ENCODE measurements at regions not wholly inside any gene's neighbourhood (a gene's known extent, or its start where the extent isn't known, plus 50 kb on each side); places are given as distances from the start of the nearest gene placed in this dataset.

DNA sequence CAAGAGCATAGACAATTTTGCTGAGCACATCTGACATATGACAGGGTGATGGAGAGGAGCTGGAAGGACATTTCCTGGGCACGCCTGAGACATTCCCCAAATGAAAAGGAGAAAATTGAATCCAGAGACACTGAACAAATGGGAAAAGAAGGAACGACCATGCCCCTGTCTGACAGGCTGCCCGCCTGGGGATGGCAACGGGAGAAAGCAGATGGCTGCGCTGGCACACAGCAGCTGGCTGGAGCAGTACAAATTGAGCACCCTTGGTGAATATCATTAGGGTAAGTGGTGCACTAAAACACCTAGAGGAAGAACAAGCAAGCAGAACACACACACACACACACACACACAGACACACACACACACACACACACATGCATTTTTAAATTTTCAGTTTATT, 174.3 kb upstream of the DUSP10 start:
- Histone ChIP-seq H3K4me3 (replicated peaks in 1 of 2; ENCODE audit: low read depth in 1 of 2, low read length in 2 of 2) (no peak overlapping the region), H3K4me1 (ENCODE audit: control insufficient read depth in 1 of 2, insufficient read depth in 2 of 2, low read length in 2 of 2) (no peaks in the 10 kb centered on the region), H3K9me2 (ENCODE audit: insufficient read depth) (no peaks in the 10 kb centered on the region), H3K9ac (ENCODE audit: low read length) (no peak overlapping the region), H4K20me1 (ENCODE audit: insufficient read depth) (no peaks in the 10 kb centered on the region), H3K27me3 (ENCODE audit: insufficient read depth, low read length) (no peaks in the 10 kb centered on the region), H2AFZ (ENCODE audit: low read depth, low read length, poor library complexity, severe bottlenecking) (no peak overlapping the region), H3K4me2 (ENCODE audit: low read length) (no peak overlapping the region), H3K27ac (ENCODE audit: low read depth, low read length) (no peak overlapping the region), H3K36me3 (ENCODE audit: control insufficient read depth in 1 of 2, insufficient read depth in 2 of 2, low read length in 2 of 2) (no peaks in the 10 kb centered on the region), H3K9me3 (ENCODE audit: control insufficient read depth in 1 of 2, insufficient read depth in 1 of 2, low read depth in 1 of 2, low read length in 2 of 2) (no peaks in the 10 kb centered on the region), H3K79me2 (ENCODE audit: insufficient read depth, low read length) (no peaks in the 10 kb centered on the region)
- ATAC-seq (no peak), DNase-seq (ENCODE audit: low read depth, low spot score) (no peak)
- ChIA-PET CTCF (no interaction called here), RAD21 (ENCODE audit: low non-redundant PET in 1 of 2, low total read pairs in 2 of 2, uncharacterized antibody in 2 of 2, unreplicated experiment in 2 of 2) (no interaction called here), POLR2A (no interaction called here)
- no TSS peak for BruUV-seq (replicated peaks)
- no peak for TF ChIP-seq CBX3 (IDR thresholded peaks at IDR 0.05; ENCODE audit: low read depth)
- TF ChIP-seq POLR2A (IDR thresholded peaks at IDR 0.05; ENCODE audit: borderline replicate concordance, extremely low read depth, insufficient read depth, insufficient read length) = no peak
- TF ChIP-seq, protein P1, sequence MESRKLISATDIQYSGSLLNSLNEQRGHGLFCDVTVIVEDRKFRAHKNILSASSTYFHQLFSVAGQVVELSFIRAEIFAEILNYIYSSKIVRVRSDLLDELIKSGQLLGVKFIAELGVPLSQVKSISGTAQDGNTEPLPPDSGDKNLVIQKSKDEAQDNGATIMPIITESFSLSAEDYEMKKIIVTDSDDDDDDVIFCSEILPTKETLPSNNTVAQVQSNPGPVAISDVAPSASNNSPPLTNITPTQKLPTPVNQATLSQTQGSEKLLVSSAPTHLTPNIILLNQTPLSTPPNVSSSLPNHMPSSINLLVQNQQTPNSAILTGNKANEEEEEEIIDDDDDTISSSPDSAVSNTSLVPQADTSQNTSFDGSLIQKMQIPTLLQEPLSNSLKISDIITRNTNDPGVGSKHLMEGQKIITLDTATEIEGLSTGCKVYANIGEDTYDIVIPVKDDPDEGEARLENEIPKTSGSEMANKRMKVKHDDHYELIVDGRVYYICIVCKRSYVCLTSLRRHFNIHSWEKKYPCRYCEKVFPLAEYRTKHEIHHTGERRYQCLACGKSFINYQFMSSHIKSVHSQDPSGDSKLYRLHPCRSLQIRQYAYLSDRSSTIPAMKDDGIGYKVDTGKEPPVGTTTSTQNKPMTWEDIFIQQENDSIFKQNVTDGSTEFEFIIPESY (IDR thresholded peaks at IDR 0.05; ENCODE audit: extremely low read depth, insufficient replicate concordance, low read length) = no peak
- no peak for TF ChIP-seq POLR2AphosphoS5 (IDR thresholded peaks at IDR 0.05; ENCODE audit: low read depth, low read length)
- no peak for TF ChIP-seq JUND (IDR thresholded peaks at IDR 0.05)
- no peak for TF ChIP-seq SP1 (IDR thresholded peaks at IDR 0.05; ENCODE audit: low read depth)
- TF ChIP-seq ZNF274 (IDR thresholded peaks at IDR 0.05; ENCODE audit: low read depth, low read length) = no peak
- no peak for TF ChIP-seq SIN3A (IDR thresholded peaks at IDR 0.05; ENCODE audit: low read depth)
- no peak for TF ChIP-seq EZH2 (IDR thresholded peaks at IDR 0.05)
- no peak for TF ChIP-seq FOSL1 (IDR thresholded peaks at IDR 0.05; ENCODE audit: low read depth)
- TF ChIP-seq EZH2phosphoT487 (IDR thresholded peaks at IDR 0.05; ENCODE audit: borderline replicate concordance) = no peak
- TF ChIP-seq RAD21 (IDR thresholded peaks at IDR 0.05; ENCODE audit: low read depth) = no peak
- TF ChIP-seq, protein P2, sequence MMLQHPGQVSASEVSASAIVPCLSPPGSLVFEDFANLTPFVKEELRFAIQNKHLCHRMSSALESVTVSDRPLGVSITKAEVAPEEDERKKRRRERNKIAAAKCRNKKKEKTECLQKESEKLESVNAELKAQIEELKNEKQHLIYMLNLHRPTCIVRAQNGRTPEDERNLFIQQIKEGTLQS (IDR thresholded peaks at IDR 0.05) = no peak
- no peak for TF ChIP-seq ZFX (IDR thresholded peaks at IDR 0.05)
- no peak for TF ChIP-seq CEBPB (IDR thresholded peaks at IDR 0.05; ENCODE audit: low read depth)
- no peak for TF ChIP-seq SRF (IDR thresholded peaks at IDR 0.05; ENCODE audit: low read depth)
- TF ChIP-seq, protein P3, sequence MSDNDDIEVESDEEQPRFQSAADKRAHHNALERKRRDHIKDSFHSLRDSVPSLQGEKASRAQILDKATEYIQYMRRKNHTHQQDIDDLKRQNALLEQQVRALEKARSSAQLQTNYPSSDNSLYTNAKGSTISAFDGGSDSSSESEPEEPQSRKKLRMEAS (IDR thresholded peaks at IDR 0.05) = no peak
- TF ChIP-seq, protein P4, sequence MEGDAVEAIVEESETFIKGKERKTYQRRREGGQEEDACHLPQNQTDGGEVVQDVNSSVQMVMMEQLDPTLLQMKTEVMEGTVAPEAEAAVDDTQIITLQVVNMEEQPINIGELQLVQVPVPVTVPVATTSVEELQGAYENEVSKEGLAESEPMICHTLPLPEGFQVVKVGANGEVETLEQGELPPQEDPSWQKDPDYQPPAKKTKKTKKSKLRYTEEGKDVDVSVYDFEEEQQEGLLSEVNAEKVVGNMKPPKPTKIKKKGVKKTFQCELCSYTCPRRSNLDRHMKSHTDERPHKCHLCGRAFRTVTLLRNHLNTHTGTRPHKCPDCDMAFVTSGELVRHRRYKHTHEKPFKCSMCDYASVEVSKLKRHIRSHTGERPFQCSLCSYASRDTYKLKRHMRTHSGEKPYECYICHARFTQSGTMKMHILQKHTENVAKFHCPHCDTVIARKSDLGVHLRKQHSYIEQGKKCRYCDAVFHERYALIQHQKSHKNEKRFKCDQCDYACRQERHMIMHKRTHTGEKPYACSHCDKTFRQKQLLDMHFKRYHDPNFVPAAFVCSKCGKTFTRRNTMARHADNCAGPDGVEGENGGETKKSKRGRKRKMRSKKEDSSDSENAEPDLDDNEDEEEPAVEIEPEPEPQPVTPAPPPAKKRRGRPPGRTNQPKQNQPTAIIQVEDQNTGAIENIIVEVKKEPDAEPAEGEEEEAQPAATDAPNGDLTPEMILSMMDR (IDR thresholded peaks at IDR 0.05 in 2 of 3, conservative IDR thresholded peaks at IDR 0.05 in 1 of 3; ENCODE audit: borderline replicate concordance in 1 of 3, insufficient read depth in 1 of 3, low read depth in 2 of 3, low read length in 2 of 3) = no peak
- TF ChIP-seq ELF1 (IDR thresholded peaks at IDR 0.05; ENCODE audit: borderline replicate concordance, low read depth) = no peak
- TF ChIP-seq YY1 (IDR thresholded peaks at IDR 0.05; ENCODE audit: extremely low read depth, insufficient replicate concordance, low read depth, low read length) = no peak
- intact Hi-C loops (cut with micrococcal nuclease) = no loop called here

Measured in HCT116 (cell line).